Neural cell (in vitro differentiated cells): ENCODE measurements at regions not wholly inside any gene's neighbourhood (a gene's known extent, or its start where the extent isn't known, plus 50 kb on each side); places are given as distances from the start of the nearest gene placed in this dataset.

Experiments used
- H2AFZ ChIP-seq: fragments of 200-600, 300-800 bp; sonication (generic), shearing (Covaris generic); 2 replicates; pipeline ENCODE4 v1.6.0; 2014; ENCODE audit warnings: low read depth, mild to moderate bottlenecking, antibody characterized with exemption, low read length, moderate library complexity
- H3F3A ChIP-seq: fragments of 200-600 bp; shearing (Covaris generic); 2 replicates; pipeline ENCODE4 v1.6.1; 2016; ENCODE audit warnings: mild to moderate bottlenecking, moderate library complexity, mixed read lengths, antibody characterized with exemption, low read length; ENCODE audit not compliant: insufficient read depth, poor library complexity, severe bottlenecking
- H3K27ac ChIP-seq: fragments of 200-600, 300-800 bp; sonication (generic), shearing (Covaris generic); 2 replicates; pipeline ENCODE4 v1.5.1; 2014; ENCODE audit warnings: mild to moderate bottlenecking, low read length, moderate library complexity
- H3K27me3 ChIP-seq: fragments of 300-800, 200-600 bp; sonication (generic), shearing (Covaris generic); 2 replicates; pipeline ENCODE4 v1.6.0; 2014; ENCODE audit warnings: mild to moderate bottlenecking, low read depth, low read length, moderate library complexity; ENCODE audit not compliant: insufficient read depth
- H3K36me3 ChIP-seq: fragments of 300-800, 200-600 bp; sonication (generic), shearing (Covaris generic); 2 replicates; pipeline ENCODE4 v1.5.1; 2014; ENCODE audit warnings: mild to moderate bottlenecking, antibody characterized with exemption, low read length, moderate library complexity; ENCODE audit not compliant: insufficient read depth
- H3K4me2 ChIP-seq: fragments of 300-800, 200-600 bp; sonication (generic), shearing (Covaris generic); 2 replicates; pipeline ENCODE4 v1.6.0; 2014; ENCODE audit warnings: mild to moderate bottlenecking, low read length
- H3K4me3 ChIP-seq: fragments of 300-800, 200-600 bp; sonication (generic), shearing (Covaris generic); 2 replicates; pipeline ENCODE4 v1.5.1; 2014; ENCODE audit warnings: mild to moderate bottlenecking, low read length, moderate library complexity
- H3K79me2 ChIP-seq: fragments of 200-600 bp; shearing (Covaris generic); replicated peaks from 2 replicates; pipeline ENCODE4 v1.6.0; 2014; ENCODE audit warnings: mild to moderate bottlenecking, low read length, moderate library complexity; ENCODE audit not compliant: insufficient read depth
- H3K9ac ChIP-seq: fragments of 300-800, 200-600 bp; sonication (generic), shearing (Covaris generic); 2 replicates; pipeline ENCODE4 v1.6.1; 2016; ENCODE audit warnings: mild to moderate bottlenecking, low read length, mixed read lengths
- H3K9me2 ChIP-seq: fragments of 200-600 bp; shearing (Covaris generic); 2 replicates; pipeline ENCODE4 v1.6.1; 2016; ENCODE audit warnings: mild to moderate bottlenecking, low read length, mixed read lengths; ENCODE audit not compliant: insufficient read depth
- H3K9me3 ChIP-seq: fragments of 200-600, 300-800 bp; sonication (generic), shearing (Covaris generic); 2 replicates; pipeline ENCODE4 v1.6.1; 2016; ENCODE audit warnings: mild to moderate bottlenecking, mixed run types, low read length, moderate library complexity, mixed read lengths
- H4K20me1 ChIP-seq: fragments of 200-600 bp; shearing (Covaris generic); 2 replicates; pipeline ENCODE4 v1.6.1; 2016; ENCODE audit warnings: mild to moderate bottlenecking, mixed run types; ENCODE audit not compliant: insufficient read depth
- EZH2 ChIP-seq: fragments of 200-600, 300-800 bp; shearing (Covaris generic), sonication (generic); IDR thresholded peaks from 2 replicates; pipeline ENCODE4 v1.6.1; 2014; ENCODE audit warnings: antibody characterized with exemption, low read length, borderline replicate concordance, mild to moderate bottlenecking; ENCODE audit not compliant: insufficient read depth, poor library complexity, severe bottlenecking
- MXI1 ChIP-seq: fragments of 450-650 bp; conservative IDR thresholded peaks from 2 replicates; pipeline ENCODE4 v1.6.1; 2014; ENCODE audit warnings: antibody characterized with exemption, mild to moderate bottlenecking; ENCODE audit not compliant: poor library complexity, severe bottlenecking
- POLR2AphosphoS5 ChIP-seq: IDR thresholded peaks from 2 replicates; pipeline ENCODE4 v1.6.1; 2012
- SMC3 ChIP-seq: fragments of 450-650 bp; conservative IDR thresholded peaks from 2 replicates; pipeline ENCODE4 v1.6.1; 2014; ENCODE audit warnings: antibody characterized with exemption, mild to moderate bottlenecking, moderate library complexity; ENCODE audit not compliant: poor library complexity
- TAF1 ChIP-seq: IDR thresholded peaks from 2 replicates; pipeline ENCODE4 v1.6.1; 2012; ENCODE audit warnings: low read depth
- TF ChIP-seq, protein P1 (sequence below): IDR thresholded peaks from 2 replicates; pipeline ENCODE4 v1.6.1; 2012; ENCODE audit warnings: borderline replicate concordance
- TF ChIP-seq, protein P2 (sequence below): fragments of 450-650 bp; IDR thresholded peaks from 2 replicates; pipeline ENCODE4 v1.5.1; 2014; ENCODE audit warnings: antibody characterized with exemption, mild to moderate bottlenecking, moderate library complexity; ENCODE audit not compliant: poor library complexity, severe bottlenecking

DNA sequence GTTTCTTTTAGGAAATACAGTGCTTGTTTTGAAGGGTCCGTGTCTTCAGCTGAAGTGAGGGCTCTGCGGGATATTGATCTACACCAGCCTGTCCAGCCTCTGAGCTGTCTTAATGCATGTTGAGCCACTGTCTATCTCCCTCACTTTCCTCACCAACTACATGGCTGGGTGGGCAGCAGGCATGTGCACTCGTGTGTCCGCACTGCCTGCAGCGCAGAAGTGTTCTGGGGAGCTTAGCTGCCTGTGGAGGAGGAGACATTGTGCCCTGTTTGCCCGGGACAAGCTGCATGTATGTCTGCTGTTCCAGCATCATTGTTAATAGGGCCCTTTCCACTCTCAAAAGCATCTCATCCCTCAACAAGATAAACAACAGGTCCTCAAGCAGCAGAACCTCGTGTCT is 133.1 kb upstream of the EEPD1 start:
- no peak overlapping the region for H3K4me2 ChIP-seq
- no peak overlapping the region for H3K27ac ChIP-seq
- TF ChIP-seq TAF1 (no peak), POLR2AphosphoS5 (no peak), EZH2 (no peak)
- TF ChIP-seq, protein P1, sequence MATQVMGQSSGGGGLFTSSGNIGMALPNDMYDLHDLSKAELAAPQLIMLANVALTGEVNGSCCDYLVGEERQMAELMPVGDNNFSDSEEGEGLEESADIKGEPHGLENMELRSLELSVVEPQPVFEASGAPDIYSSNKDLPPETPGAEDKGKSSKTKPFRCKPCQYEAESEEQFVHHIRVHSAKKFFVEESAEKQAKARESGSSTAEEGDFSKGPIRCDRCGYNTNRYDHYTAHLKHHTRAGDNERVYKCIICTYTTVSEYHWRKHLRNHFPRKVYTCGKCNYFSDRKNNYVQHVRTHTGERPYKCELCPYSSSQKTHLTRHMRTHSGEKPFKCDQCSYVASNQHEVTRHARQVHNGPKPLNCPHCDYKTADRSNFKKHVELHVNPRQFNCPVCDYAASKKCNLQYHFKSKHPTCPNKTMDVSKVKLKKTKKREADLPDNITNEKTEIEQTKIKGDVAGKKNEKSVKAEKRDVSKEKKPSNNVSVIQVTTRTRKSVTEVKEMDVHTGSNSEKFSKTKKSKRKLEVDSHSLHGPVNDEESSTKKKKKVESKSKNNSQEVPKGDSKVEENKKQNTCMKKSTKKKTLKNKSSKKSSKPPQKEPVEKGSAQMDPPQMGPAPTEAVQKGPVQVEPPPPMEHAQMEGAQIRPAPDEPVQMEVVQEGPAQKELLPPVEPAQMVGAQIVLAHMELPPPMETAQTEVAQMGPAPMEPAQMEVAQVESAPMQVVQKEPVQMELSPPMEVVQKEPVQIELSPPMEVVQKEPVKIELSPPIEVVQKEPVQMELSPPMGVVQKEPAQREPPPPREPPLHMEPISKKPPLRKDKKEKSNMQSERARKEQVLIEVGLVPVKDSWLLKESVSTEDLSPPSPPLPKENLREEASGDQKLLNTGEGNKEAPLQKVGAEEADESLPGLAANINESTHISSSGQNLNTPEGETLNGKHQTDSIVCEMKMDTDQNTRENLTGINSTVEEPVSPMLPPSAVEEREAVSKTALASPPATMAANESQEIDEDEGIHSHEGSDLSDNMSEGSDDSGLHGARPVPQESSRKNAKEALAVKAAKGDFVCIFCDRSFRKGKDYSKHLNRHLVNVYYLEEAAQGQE, result no peak
- TF ChIP-seq, protein P2, sequence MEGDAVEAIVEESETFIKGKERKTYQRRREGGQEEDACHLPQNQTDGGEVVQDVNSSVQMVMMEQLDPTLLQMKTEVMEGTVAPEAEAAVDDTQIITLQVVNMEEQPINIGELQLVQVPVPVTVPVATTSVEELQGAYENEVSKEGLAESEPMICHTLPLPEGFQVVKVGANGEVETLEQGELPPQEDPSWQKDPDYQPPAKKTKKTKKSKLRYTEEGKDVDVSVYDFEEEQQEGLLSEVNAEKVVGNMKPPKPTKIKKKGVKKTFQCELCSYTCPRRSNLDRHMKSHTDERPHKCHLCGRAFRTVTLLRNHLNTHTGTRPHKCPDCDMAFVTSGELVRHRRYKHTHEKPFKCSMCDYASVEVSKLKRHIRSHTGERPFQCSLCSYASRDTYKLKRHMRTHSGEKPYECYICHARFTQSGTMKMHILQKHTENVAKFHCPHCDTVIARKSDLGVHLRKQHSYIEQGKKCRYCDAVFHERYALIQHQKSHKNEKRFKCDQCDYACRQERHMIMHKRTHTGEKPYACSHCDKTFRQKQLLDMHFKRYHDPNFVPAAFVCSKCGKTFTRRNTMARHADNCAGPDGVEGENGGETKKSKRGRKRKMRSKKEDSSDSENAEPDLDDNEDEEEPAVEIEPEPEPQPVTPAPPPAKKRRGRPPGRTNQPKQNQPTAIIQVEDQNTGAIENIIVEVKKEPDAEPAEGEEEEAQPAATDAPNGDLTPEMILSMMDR, result no peak
- H3K9me3 ChIP-seq, result no peaks in the 10 kb centered on the region
- no peaks in the 10 kb centered on the region for H3F3A ChIP-seq
- no peak overlapping the region for H3K4me3 ChIP-seq
- no peak overlapping the region for H2AFZ ChIP-seq
- no peaks in the 10 kb centered on the region for H3K79me2 ChIP-seq
- H3K9me2 ChIP-seq, result no peaks in the 10 kb centered on the region
- no peaks in the 10 kb centered on the region for H3K36me3 ChIP-seq
- no peak overlapping the region for H3K9ac ChIP-seq
- no peaks in the 10 kb centered on the region for H3K27me3 ChIP-seq
- H4K20me1 ChIP-seq, result no peaks in the 10 kb centered on the region

DNA sequence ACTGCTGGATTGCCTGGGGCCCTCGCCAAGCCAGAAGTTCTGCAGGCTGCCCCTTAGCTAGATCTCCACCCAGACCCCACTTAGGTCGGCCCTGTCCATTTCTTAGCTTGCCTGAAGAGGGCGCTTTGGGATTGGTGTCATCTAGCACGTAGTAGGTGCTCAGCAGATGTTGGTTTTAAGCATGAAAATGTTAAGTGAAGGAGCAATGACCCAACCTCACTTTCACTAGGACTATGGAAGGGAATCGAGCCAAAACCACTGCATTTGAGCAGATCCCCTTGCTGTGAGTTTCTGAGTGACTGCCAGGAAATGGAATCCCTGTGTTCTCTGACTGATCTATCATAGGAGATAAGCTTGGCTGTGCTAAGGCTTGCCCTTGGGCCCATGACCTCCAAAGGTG is 131.7 kb upstream of the EEPD1 start:
- Histone ChIP-seq H3K9ac (no peak overlapping the region), H3K4me3 (no peak overlapping the region), H4K20me1 (no peaks in the 10 kb centered on the region), H3K36me3 (no peaks in the 10 kb centered on the region), H3K4me2 (no peak overlapping the region), H3F3A (no peaks in the 10 kb centered on the region), H3K9me3 (no peaks in the 10 kb centered on the region), H3K27ac (no peak overlapping the region), H3K9me2 (no peaks in the 10 kb centered on the region), H3K79me2 (no peaks in the 10 kb centered on the region), H2AFZ (no peak overlapping the region), H3K27me3 (no peaks in the 10 kb centered on the region)
- TF ChIP-seq, protein P1, result no peak
- TF ChIP-seq MXI1 (no peak), SMC3 (no peak), EZH2 (no peak)
